ENCODE measurements at regions not wholly inside any gene's neighbourhood (a gene's known extent, or its start where the extent isn't known, plus 50 kb on each side); places are given as distances from the start of the nearest gene placed in this dataset.
A peak's percentile ranks its signal among the peaks of the same experiment; 100 is the strongest.

DNA sequence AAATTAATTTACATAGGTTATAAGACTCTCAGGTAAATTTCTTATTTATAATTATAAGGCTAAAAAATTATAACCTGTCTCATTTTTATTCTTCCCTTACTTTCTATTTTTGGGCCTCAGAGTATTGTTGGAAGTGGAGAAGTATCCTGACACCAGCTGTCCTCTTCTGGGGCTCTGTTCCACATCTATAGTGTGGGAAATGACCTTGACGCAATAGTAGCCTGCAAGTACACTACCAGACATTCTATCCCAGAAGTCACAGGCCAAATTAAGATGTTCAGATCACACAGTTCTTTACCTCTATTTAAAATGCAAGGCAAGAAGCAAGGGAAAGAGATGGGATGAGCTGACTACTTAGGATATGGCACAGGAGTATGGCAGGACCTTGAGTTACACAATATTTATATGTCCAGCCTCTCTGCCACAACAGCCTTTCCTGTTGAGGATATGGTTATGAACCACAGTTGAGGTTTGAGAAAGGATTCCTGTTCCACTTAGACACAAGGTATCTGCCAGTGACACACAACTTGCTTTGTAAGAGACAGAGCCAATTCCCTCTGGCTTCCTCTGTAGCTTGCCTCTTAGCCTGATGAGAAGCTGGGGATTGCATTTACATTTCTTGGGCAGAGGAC, 158.0 kb upstream of the IL12A start:
- no peak for DNase-seq

- no peak for DNase-seq
Observed at GRCh38 chr3:159831466-159831865, 157.2 kb upstream of the IL12A start.

GRCh38 chr3:159832024-159832423, 156.6 kb upstream of the IL12A start:
- DNase-seq, result no peak

DNA sequence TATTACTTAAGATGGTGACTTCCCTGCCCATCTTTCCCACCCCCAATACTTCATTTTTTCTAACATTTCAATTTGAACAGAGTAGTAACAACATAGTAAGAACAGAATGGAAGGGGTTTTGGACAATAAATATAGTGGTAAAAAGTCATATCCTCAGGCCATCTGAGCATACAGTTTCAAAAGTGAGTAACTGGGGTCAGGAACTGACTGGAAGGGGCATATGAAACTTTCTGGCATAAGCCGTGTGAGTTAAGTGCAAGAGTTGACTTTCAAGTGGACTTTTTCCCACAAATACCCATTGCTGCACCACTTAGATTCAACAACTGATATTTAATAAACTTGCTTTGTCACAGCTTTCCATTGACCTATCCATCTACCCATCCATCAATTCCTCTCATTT, 153.5 kb upstream of the IL12A start:
- DNase-seq, result no peak

- DNase-seq, result no peak
Observed at GRCh38 chr3:159837725-159838124, 150.9 kb upstream of the IL12A start.

- no peak for DNase-seq
Observed at GRCh38 chr3:159838938-159839337, 149.7 kb upstream of the IL12A start.

DNA sequence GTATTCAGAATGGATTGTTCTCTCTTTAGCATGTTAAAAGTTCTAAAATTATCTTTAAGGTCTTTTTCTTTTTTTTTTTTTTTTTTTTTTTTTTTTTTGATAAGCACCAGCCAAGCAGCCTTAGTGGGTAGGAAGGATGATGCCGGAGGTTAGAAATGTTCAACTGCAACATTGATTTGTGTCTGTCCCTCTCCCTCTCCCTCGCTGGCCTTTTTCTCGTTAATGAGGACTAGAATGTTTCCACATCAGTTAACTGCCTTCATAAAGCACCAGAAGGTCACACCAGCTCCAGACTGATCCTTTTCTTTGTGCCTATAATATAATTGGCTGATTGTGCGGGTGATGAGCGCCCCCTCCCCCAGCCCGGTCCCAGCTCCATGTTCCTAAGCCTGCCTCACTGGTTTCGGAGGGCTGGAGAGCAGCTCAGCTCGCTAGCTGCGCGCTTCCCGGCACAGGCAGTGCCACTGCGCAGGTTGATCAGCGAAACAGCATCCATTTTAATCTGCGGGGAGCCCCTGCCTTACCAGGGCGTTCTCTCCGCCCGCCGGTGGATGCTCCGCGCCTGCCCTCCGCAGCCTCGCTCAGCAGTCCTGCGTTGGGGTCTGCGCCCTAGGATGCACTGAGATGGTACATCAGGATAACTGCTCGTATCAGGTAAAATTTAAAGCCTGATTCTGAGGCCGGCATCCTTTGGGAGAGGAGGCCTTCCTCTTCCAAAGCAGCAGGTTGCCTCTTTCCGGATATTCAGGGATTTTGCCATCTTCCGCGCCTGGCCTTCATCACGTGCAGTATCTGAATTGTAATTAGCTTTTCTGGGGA, 148.9 kb upstream of the IL12A start, which contains the start of gene SCHIP1:
TSS of gene SCHIP1 (plus strand) at position 301 of the 819 bp plus-strand sequence.
- no peak for DNase-seq

GRCh38 chr3:159840703-159841299, 147.8 kb upstream of the IL12A start:
- DNase-seq, result no peak

DNA sequence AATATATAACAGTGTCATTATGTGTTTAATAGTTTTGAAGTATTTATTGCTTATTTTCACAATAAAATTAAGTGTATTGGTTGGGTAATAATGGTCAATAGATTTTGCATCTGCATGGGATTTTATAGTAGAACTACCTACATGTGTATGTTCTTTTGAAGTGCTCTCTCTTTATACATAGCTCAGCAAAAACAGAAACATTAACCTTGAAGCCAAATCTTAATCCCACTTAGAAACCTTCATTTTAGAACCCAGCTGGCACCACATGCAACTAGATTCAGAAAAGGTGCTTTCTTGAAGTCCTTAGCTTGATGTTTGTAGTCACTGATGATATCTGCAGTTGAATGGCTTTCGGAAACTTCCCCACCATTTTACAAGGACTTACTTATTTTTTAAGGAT, 146.9 kb upstream of the IL12A start:
- no peak for DNase-seq

GRCh38 chr3:159843840-159844730, 144.6 kb upstream of the IL12A start:
- DNase-seq, result no peak

DNA sequence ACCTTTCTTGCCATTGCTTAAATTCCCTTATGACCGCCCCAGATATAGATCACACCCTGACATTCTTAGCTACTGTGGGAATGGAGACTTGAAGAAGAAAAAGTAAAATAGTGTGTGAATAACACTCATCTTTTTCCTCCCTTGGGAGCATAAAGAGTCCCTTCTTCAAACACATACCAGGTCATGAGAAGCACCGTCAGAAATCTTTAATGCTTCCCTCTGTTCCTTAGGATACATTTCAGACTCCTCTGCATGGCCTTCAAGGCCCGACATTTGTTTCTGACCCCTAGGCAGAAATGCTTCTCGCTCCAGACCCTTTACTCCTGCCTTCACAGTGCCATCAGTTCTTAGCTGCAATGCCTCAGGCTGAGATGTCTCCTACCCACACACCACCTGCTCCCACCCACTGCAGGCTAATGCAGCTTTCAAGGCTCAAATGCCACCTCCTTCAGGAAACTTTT, 143.8 kb upstream of the IL12A start:
- no peak for DNase-seq

DNA sequence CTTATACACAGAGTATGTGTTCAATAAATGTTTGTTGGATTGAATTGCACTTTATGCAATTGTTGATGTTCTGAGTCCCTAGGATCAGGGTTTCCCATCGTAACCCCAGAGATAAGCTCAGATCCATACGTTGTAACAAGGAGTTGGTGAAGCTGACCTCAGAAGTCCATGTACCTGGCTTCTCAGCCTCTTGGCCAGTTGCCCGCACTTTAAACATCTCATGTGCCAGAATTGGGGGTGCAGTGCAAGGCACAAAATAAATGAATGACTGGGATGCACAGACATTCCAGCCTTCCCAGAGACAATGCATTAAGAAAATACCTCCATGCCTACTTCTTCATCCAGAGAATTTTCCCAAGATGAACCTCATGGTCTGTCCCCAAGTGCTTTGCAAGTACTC, 142.9 kb upstream of the IL12A start:
- DNase-seq, result no peak

- DNase-seq, result no peak
Observed at GRCh38 chr3:159846255-159846654, 142.4 kb upstream of the IL12A start.

DNA sequence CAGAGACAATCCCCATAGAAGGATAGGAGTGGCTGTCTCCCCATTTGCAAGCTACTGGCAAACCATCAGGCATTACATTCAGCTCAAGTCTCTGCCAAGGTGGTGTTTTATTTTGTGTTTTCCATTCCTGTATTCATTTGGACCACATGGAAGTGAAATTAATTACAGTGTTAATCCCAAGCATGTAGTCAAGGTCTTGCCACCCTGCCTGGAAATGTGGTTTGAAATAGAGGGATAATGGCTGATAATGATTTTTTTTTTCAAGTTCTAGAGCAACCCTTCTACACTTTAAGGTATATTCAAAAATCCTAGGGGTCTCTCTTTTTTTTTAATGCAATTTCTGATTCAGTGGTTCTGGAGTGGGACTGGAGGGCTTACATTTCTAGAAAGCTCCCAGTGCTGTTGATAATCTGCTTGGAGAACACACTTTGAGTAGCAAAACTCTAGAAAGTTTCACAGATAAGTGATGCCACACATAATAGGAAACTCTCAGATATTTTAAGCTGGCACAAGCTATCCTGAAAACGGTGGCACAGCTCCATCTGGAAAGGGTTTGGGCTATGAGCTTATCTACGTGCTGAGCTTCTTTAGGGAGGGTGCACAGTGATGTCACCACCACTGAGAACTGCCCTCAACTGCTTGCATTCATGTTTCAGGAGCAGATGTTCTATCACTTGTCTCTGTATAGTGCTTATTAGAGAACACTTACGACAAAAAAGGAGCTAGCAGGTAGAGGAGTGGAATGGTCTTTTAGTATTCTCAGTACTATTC, 140.1 kb upstream of the IL12A start:
- DNase-seq, result no peak

GRCh38 chr3:159850481-159850880, 138.2 kb upstream of the IL12A start:
- DNase-seq, result no peak

DNA sequence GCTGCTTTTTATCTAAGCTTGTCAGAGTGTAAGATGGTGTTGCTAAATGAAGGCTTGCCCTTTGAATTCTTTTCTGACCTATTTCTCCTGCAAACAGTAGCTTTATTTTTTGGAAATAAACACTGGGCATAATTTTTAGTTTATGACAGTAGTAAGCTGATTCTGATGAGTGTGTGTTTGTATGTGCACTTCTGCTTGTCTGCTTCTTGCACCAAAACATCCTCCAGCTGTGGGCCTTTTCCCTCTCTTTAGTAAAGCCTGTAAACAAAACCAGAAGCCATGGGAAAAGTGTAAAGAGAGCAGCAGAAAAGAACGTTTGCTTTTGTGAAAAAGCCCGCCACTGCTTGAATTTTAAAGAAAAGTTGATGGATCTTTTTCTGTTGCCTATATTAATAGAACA, 136.4 kb upstream of the IL12A start:
- DNase-seq, result no peak

DNA sequence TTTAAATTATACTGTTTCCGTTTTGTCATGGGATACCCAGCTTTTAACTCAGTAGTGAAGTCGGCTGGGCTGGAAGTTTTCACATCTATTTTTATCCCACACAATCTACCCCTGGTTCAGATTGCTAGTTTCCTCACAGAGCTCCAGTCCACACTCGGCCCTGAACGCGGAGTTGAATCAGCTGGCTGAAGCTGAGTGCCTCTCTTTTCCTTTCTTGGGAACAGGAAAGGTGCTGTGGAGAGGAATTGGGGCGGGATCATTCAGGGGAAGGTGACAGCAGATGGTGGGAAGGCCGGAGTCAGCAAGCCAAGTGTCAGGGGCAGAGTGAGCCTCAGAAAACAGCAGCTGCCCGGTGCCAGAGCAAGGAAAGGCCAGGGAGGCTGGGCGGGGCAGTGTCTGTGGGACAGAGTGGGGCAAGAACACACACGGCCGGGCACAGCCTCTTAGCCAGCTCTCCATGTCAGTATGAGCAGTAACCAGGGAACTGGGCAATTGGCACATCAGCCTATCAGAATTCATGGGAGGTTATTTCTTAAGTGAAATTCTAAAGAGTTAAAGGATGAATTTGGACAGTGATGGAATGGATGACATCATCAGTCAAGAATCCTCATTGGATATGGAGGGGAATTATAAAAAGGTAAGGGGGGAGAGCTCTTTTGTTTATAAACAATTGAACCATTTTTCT, 135.7 kb upstream of the IL12A start:
- peak; percentile 53 for DNase-seq

DNA sequence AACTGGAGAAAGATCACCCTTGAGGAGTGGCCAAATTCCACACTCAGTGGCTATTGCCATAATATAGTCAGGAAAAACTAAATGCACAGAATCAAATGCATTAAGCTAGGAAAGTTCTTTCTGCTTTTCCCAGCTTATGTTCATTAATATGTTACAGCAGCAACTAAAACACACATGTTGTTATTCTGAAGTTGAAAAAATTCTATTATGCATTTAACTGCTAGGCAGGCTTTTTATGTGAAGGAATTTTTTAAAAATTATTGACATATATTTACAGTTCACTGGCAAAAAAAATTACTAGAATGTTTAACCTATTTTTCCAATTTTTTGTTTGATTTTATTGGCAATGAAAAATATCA, 135.2 kb upstream of the IL12A start:
- DNase-seq, result no peak

- DNase-seq, result peak; percentile 91
Observed at GRCh38 chr3:159854500-159855124, 134.0 kb upstream of the IL12A start.

DNA sequence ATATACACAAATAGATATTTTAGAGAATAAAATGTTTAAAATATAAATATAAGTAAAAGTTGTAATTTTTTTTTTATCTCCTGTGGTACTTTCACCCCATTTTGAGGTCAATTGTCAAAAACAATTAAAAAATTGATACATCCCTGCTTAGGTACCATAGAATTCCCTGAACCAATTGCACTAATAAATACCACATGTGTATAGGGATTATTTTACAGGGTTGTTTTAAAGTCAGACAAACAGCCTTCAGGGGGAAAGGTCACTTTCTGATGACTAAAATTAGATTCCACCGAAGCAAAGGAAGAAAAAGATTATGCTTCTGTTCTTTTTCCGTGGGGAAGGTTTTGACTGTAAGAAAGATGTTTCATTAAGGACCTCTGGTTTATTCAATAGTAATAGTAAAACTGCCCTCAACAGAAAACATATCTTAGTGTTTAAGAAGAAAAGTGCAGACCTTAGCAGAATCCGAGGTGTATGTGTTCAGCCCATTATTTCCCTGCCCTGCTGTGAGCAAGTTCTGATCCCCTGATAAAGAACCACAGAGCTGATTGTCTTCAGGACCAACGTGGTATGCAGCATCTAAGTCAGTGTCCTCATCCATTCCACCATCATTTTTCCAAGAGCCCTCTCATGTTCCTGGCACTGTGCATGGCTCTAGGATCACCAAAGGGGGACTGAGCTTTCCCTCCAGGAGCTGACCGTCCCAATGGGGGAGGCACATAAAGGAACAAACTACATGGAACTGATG, 132.9 kb upstream of the IL12A start:
- no peak for DNase-seq
